ENCODE measurements at regions not wholly inside any gene's neighbourhood (a gene's known extent, or its start where the extent isn't known, plus 50 kb on each side); places are given as distances from the start of the nearest gene placed in this dataset.
"Not testable (repeated sequence)": the region's sequence is repeated elsewhere in the genome, so short reads cannot be mapped to it uniquely, and the experiment has no call there.

DNA sequence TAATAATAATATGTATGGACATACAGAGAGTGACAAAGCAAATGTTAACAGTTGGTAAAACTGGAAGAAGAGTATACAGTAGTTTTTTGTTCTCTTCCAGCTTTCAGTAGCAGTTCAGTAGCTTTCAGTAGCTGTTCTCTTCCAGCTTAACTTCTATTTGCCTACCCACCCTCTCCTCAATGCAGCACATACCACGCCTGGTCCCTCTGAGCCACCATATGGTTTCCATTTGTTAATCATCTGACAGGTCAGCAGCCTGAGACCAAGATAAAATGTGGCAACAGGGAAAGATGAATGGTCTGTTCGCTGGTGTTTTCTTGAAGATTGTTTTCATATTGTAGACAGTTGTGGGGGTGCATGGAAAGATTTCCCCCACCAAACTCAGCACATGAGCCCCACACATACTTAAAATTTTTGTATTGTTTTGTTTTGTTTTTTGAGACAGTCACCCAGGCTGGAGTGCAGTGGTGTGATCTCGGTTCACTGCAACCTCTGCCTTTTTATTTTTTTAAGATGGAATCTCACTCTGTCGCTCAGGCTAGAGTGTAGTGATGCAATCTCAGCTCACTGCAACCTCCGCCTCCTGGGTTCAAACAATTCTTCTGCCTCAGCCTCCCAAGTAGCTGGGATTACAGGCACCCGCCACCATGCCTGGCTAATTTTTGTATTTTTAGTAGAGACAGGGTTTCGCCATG, 56.8 kb downstream of the ATP6V0E2 start:
- not testable (repeated sequence) for DNase-seq

DNA sequence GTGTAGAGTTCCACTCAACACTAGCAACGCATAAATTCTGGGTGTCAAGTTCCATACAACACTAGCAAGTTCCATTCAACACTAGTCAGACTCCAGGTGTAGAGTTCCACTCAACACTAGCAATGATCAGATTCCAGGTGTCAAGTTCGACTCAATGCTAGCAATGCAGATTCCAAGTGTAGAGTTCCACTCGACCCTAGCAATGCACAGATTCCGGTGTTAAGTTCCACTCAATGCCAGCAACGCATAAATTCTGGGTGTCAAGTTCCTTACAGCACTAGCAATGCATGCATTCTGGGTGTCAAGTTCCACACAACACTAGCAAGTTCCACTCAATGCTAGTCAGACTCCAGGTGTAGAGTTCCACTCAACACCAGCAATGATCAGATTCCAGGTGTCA, 60.0 kb downstream of the ATP6V0E2 start:
- not testable (repeated sequence) for DNase-seq

GRCh38 chr7:149947346-149947745, 73.6 kb downstream of the ATP6V0E2 start:
- not testable (repeated sequence) for DNase-seq

- DNase-seq, result not testable (repeated sequence)
Measured at GRCh38 chr7:149948444-149948843, 74.7 kb downstream of the ATP6V0E2 start.

GRCh38 chr7:149949863-149950577, 76.3 kb downstream of the ATP6V0E2 start:
- not testable (repeated sequence) for DNase-seq

DNA sequence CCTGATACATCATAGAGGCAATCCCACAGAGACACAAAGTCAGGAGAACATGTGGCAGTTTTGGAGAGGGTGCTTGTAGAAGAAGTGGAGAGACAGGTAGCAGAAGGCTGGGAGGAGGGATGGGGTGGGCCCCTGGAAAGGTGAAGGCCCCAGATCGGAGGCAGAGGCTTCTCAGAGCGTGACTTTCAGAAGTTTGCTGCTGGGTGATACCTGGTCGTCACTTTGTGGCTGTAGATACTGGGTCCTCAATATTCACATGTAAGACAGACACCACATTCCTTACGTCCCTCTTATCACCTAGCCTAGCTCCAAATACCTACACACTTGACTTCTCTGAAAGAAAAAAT, 76.8 kb downstream of the ATP6V0E2 start:
- not testable (repeated sequence) for DNase-seq

DNA sequence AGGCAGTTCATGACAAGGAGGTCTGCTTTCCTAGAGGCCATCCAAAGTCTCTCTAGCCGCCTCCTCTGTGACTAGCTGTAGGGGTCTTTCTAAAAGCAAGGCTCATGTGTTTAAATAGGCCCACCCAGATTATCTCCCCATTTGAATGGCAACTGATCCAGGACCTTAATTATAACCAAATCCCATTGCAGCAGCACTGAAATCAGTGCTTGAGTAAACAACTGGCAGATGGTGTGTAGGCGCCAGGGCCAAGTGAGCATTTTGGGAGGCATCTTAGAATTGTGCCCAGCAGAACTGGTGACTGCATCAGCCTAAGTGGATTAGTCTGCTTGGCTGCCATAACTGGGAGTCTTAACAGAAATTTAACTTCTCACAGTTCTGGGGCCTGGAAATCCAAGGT, 77.8 kb downstream of the ATP6V0E2 start:
- not testable (repeated sequence) for DNase-seq

DNA sequence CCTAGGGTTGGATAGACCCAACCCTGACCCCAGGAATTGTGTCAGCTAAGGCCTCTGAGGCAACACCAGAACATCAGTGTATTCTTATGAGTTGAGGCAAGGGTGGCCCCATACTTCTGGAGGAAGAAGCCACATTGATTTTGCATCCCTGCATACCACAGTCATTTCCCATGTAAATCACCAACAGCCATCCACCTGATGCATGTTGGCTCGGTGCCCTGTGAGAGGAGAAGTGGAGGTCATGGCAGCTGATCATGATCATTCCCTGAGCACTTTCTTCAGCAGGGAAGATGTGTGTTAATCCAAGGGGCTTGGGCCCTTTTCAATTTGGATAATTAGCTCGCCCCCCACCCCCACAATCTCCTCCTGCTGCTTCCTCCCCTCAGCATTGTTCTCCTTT, 85.1 kb downstream of the ATP6V0E2 start:
- DNase-seq, result not testable (repeated sequence)

- not testable (repeated sequence) for DNase-seq
Measured at GRCh38 chr7:149960863-149961262, 87.1 kb downstream of the ATP6V0E2 start.

- DNase-seq, result not testable (repeated sequence)
Measured at GRCh38 chr7:149961878-149962277, 88.1 kb downstream of the ATP6V0E2 start.

DNA sequence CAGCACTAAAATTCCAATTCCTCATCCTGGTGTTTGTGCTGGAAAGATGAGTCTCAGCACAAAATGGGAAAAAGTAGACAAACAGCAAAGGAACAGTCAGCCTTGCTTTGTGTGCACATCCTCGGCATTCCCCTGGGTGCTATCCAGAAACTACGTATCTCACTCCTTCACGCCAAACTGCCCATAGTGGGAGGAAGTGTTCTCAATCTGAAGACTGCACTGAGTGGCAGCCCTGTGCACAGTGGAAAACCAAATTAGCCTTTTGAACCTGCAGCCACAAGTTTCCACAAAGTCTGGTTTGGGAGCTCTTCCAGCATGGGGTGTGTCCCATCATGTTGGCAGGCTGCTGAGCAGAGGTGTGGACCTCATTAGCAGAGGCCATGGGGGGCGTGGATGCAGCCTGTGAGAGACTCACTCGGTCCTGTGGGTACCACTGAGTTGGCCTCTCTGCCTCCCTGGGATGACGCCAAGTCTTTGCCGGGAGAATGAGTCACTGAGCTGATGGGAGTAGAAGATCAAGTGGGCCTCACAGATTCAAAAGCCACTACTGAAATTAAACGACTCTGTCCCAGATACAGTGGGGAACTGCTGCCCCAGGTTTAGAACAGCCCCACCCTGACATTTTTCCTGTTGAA, 89.0 kb downstream of the ATP6V0E2 start:
- not testable (repeated sequence) for DNase-seq

- DNase-seq, result not testable (repeated sequence)
Measured at GRCh38 chr7:149963985-149964384, 90.2 kb downstream of the ATP6V0E2 start.

DNA sequence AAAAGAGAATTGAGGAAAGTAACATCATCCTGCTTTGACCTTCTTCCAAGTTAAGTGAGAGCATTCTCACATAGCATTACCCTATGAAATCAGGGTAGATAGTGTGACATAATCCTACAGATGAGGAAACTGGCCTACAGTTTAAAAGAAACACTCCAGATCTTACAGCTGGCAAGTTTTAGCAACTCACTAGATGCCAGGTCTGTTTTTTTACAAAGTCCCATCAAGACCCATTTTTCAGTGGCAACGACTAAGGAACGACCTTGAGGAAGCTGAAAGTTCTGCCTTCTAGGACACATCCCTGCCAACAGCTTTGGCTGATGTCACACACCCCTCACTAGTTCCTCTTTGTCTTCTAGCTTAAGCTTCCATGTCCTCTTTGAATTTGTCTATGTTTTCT, 92.7 kb downstream of the ATP6V0E2 start:
- not testable (repeated sequence) for DNase-seq

- not testable (repeated sequence) for DNase-seq
Measured at GRCh38 chr7:149972977-149973376, 99.2 kb downstream of the ATP6V0E2 start.

DNA sequence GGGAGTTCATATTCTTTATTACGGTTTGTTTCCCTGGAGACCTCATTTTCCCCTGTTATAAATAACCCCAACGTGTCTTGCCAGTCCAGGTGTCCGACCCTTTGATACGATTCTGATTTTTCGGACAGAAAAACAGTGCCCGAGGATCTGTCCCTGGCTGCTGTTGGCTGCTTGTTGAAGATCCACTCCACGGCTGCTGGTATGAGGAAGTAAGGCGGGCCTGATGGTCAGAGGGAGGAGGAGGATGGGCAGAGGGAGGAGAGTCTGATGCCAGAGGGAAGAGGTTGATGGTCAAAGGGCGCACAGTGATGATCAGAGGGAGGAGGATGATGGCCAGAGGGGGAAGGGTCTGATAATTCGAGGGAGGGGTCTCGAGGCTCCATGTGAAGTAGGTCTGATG, 99.9 kb downstream of the ATP6V0E2 start:
- DNase-seq, result not testable (repeated sequence)

GRCh38 chr7:149975608-149976007, 101.8 kb downstream of the ATP6V0E2 start:
- DNase-seq, result not testable (repeated sequence)

DNA sequence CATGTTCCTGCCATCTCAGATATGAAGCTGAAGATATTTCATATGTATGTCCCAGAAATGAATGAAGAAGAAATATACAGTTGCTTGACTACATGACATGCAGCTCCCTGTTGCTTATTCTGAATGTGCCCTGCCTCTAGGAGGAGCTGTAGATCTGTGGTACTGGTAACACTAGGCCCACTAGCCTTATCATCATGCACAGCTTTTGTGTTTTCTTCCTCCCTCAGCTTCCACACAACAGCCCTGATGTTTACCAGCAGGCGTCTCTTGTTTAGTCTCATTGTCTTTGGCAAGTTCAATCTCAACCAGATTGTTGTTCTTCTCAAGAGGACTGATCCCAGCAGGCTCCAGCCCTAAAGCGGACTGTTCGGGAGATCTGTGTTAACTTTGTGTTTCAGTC, 104.8 kb downstream of the ATP6V0E2 start:
- not testable (repeated sequence) for DNase-seq

GRCh38 chr7:149978944-149979343, 105.2 kb downstream of the ATP6V0E2 start:
- not testable (repeated sequence) for DNase-seq

DNA sequence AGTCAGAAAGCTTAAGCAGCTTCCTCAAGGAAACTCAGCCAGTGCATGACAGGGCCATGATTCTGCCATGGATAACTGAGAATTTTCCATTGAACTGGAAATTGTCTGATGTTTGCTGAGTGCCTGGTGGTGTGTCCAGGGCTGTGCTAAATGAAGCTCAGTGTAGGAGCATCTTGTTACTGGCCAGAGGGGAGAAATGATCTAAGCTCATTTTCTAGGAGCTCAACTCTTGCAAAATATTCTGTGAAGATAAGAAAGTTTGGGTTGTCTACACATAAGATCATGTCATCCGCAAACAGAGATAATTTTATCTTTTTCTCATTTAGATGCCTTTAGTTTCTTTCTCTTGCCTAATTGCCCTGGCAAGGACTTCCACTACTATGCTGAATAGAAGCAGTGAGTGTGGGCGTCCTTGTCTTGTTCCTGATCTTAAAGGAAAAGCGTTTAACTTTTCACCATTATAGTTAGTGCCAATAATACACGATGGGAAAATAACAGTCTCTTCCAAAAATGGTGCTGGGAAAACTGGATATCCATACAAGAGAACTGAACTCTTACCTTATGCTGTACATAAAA, 108.9 kb downstream of the ATP6V0E2 start:
- not testable (repeated sequence) for DNase-seq

GRCh38 chr7:149986866-149987265, 113.1 kb downstream of the ATP6V0E2 start:
- not testable (repeated sequence) for DNase-seq

DNA sequence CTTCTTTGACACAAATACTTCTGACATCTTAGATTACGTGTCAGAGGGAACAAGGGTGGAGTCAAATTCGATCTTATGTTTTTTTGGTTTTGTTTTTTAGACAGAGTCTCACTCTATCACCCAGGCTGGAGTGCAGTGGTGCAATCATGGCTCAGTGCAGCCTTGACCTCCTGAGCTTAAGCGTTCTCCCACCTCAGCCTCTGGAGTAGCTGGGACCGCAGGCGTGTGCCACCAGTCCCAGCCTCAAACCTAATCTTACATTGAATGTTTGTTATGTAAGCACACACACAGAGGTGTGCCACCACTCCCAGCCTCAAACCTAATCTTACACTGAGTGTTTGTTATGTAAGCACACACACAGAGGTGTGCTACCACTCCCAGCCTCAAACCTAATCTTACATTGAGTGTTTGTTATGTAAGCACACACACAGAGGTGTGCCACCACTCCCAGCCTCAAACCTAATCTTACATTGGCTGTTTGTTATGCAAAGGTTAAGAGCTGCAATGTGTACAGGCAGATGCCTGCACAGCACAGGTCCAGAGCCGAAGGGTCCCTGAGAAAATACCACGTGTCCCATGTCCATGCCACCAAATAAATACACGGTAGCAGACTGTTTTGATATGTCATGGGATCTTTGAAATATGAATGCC, 118.0 kb downstream of the ATP6V0E2 start:
- DNase-seq, result not testable (repeated sequence)

GRCh38 chr7:149992366-149992765, 118.6 kb downstream of the ATP6V0E2 start:
- not testable (repeated sequence) for DNase-seq
